ENCODE measurements at regions not wholly inside any gene's neighbourhood (a gene's known extent, or its start where the extent isn't known, plus 50 kb on each side); places are given as distances from the start of the nearest gene placed in this dataset.
"Not testable (repeated sequence)": the region's sequence is repeated elsewhere in the genome, so short reads cannot be mapped to it uniquely, and the experiment has no call there.

- H3K9me3 ChIP-seq = peaks cover 54% of the 10 kb centered on the region
- TF ChIP-seq Cebpa-rat (IDR thresholded peaks at IDR 0.05) = no peak
- H3K4me3 ChIP-seq = no peak overlapping the region
These were observed 1334.8 kb downstream of the CDH11 start for GRCh38 chr16:63787014-63787413.

GRCh38 chr16:63785170-63785569 lies 1336.7 kb downstream of the CDH11 start:
- no peak overlapping the region for H3K9ac ChIP-seq
- H3K27ac ChIP-seq = no peak overlapping the region
- H3K9me3 ChIP-seq = peaks cover 54% of the 10 kb centered on the region
- H3K4me1 ChIP-seq = no peaks in the 10 kb centered on the region
- no peak for TF ChIP-seq Cebpa-rat (IDR thresholded peaks at IDR 0.05)
- no peaks in the 10 kb centered on the region for H3K27me3 ChIP-seq
- H4K20me1 ChIP-seq = no peaks in the 10 kb centered on the region
- H3K4me2 ChIP-seq = no peak overlapping the region
- no peaks in the 10 kb centered on the region for H3K36me3 ChIP-seq
- H3K4me3 ChIP-seq = no peak overlapping the region

More at GRCh38 chr16:63787014-63787413, 1334.8 kb downstream of the CDH11 start:
- Histone ChIP-seq H3K9ac (no peak overlapping the region), H3K27me3 (no peaks in the 10 kb centered on the region), H3K36me3 (no peaks in the 10 kb centered on the region), H3K27ac (no peak overlapping the region), H3K4me1 (no peaks in the 10 kb centered on the region), H3K4me2 (no peak overlapping the region), H4K20me1 (no peaks in the 10 kb centered on the region)

- Histone ChIP-seq H3K36me3 (no peaks in the 10 kb centered on the region), H4K20me1 (no peaks in the 10 kb centered on the region), H3K27ac (no peak overlapping the region), H3K27me3 (no peaks in the 10 kb centered on the region), H3K9me3 (no peaks in the 10 kb centered on the region), H3K4me1 (no peaks in the 10 kb centered on the region), H3K9ac (no peak overlapping the region), H3K4me2 (no peak overlapping the region), H3K4me3 (no peak overlapping the region)
- TF ChIP-seq Cebpa-rat (IDR thresholded peaks at IDR 0.05) = no peak
These were observed 1345.4 kb downstream of the CDH11 start for GRCh38 chr16:63776437-63776836.

GRCh38 chr16:63776034-63776433 lies 1345.8 kb downstream of the CDH11 start:
- Histone ChIP-seq H3K36me3 (no peaks in the 10 kb centered on the region), H3K4me2 (no peak overlapping the region), H4K20me1 (no peaks in the 10 kb centered on the region), H3K27ac (no peak overlapping the region), H3K4me3 (no peak overlapping the region), H3K9me3 (no peaks in the 10 kb centered on the region), H3K27me3 (no peaks in the 10 kb centered on the region), H3K4me1 (no peaks in the 10 kb centered on the region), H3K9ac (no peak overlapping the region)
- TF ChIP-seq Cebpa-rat (IDR thresholded peaks at IDR 0.05) = no peak

GRCh38 chr16:63774302-63774701 lies 1347.6 kb downstream of the CDH11 start:
- Histone ChIP-seq H3K9ac (no peak overlapping the region), H3K4me2 (no peak overlapping the region), H3K4me1 (no peaks in the 10 kb centered on the region), H3K4me3 (no peak overlapping the region), H3K9me3 (no peaks in the 10 kb centered on the region), H4K20me1 (no peaks in the 10 kb centered on the region), H3K36me3 (no peaks in the 10 kb centered on the region), H3K27ac (no peak overlapping the region), H3K27me3 (no peaks in the 10 kb centered on the region)
- no peak for TF ChIP-seq Cebpa-rat (IDR thresholded peaks at IDR 0.05)

GRCh38 chr16:63769211-63769610 lies 1352.7 kb downstream of the CDH11 start:
- TF ChIP-seq Cebpa-rat (IDR thresholded peaks at IDR 0.05) = no peak
- H4K20me1 ChIP-seq = no peaks in the 10 kb centered on the region
- no peak overlapping the region for H3K9ac ChIP-seq
- no peak overlapping the region for H3K27ac ChIP-seq
- no peak overlapping the region for H3K4me3 ChIP-seq
- H3K27me3 ChIP-seq = no peaks in the 10 kb centered on the region
- no peak overlapping the region for H3K4me2 ChIP-seq
- no peaks in the 10 kb centered on the region for H3K36me3 ChIP-seq
- H3K9me3 ChIP-seq = no peaks in the 10 kb centered on the region
- H3K4me1 ChIP-seq = no peaks in the 10 kb centered on the region

- not testable (repeated sequence) for H3K27me3 ChIP-seq, H3K4me2 ChIP-seq, H3K36me3 ChIP-seq, H3K27ac ChIP-seq, H3K9me3 ChIP-seq, H3K4me1 ChIP-seq, H4K20me1 ChIP-seq, H3K4me3 ChIP-seq, H3K9ac ChIP-seq
These were observed 1361.6 kb downstream of the CDH11 start for GRCh38 chr16:63760246-63760645.

- Histone ChIP-seq H4K20me1 (no peaks in the 10 kb centered on the region), H3K27ac (no peak overlapping the region), H3K4me3 (no peak overlapping the region), H3K27me3 (no peaks in the 10 kb centered on the region), H3K4me2 (no peak overlapping the region), H3K9me3 (no peaks in the 10 kb centered on the region), H3K36me3 (no peaks in the 10 kb centered on the region), H3K9ac (no peak overlapping the region), H3K4me1 (no peaks in the 10 kb centered on the region)
- no peak for TF ChIP-seq Cebpa-rat (IDR thresholded peaks at IDR 0.05)
These were observed 1369.5 kb downstream of the CDH11 start for GRCh38 chr16:63752347-63752746.

- Histone ChIP-seq H3K27ac (no peak overlapping the region), H3K9me3 (no peaks in the 10 kb centered on the region), H3K4me2 (no peak overlapping the region), H3K4me1 (no peaks in the 10 kb centered on the region), H3K4me3 (no peak overlapping the region), H3K27me3 (no peaks in the 10 kb centered on the region), H3K36me3 (no peaks in the 10 kb centered on the region), H3K9ac (no peak overlapping the region), H4K20me1 (no peaks in the 10 kb centered on the region)
- TF ChIP-seq Cebpa-rat (IDR thresholded peaks at IDR 0.05) = no peak
These were observed 1372.6 kb downstream of the CDH11 start for GRCh38 chr16:63749276-63749675.

GRCh38 chr16:63745456-63745855 lies 1376.4 kb downstream of the CDH11 start:
- no peaks in the 10 kb centered on the region for H3K9me3 ChIP-seq
- H3K27me3 ChIP-seq = no peaks in the 10 kb centered on the region
- H3K4me2 ChIP-seq = no peak overlapping the region
- H3K36me3 ChIP-seq = no peaks in the 10 kb centered on the region
- H3K4me1 ChIP-seq = no peaks in the 10 kb centered on the region
- no peak overlapping the region for H3K27ac ChIP-seq
- no peak overlapping the region for H3K9ac ChIP-seq
- no peak overlapping the region for H3K4me3 ChIP-seq
- no peak for TF ChIP-seq Cebpa-rat (IDR thresholded peaks at IDR 0.05)
- H4K20me1 ChIP-seq = no peaks in the 10 kb centered on the region

GRCh38 chr16:63744077-63744874 lies 1377.6 kb downstream of the CDH11 start:
- Histone ChIP-seq H3K4me3 (no peak overlapping the region), H3K4me1 (no peaks in the 10 kb centered on the region), H4K20me1 (no peaks in the 10 kb centered on the region), H3K36me3 (no peaks in the 10 kb centered on the region), H3K9ac (no peak overlapping the region), H3K27me3 (no peaks in the 10 kb centered on the region), H3K9me3 (no peaks in the 10 kb centered on the region), H3K27ac (no peak overlapping the region), H3K4me2 (no peak overlapping the region)
- TF ChIP-seq Cebpa-rat (IDR thresholded peaks at IDR 0.05) = no peak

Measured in BLaER1 (cell line).